ENCODE measurements at regions not wholly inside any gene's neighbourhood (a gene's known extent, or its start where the extent isn't known, plus 50 kb on each side); places are given as distances from the start of the nearest gene placed in this dataset.

DNA sequence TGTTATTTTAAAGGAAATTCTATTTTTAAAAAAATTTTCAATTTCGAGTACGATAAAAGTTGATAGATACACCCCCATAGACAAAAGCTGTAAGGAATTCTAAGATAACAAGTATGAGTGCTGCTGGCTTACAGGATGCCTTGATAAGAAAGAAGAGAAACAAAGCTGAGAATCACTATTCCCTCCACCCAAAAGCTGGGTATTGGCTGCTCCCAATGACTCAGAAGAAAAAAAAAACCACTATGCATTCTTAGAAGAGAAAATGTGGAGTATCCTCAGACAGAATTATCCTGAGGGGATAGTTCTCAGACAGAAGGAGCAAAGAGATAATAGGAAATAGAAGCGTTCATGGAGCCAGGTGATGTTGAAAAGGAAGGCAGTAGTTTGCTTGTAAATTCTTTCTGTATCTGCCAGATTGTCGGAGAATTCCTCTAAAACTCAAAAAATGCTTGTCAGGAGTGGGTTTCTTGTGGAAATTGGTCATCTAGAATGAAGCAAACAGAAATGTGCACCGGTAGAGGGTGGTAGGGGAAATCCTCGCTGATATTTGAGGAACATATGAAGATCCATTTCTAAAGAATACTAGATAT is 217.5 kb upstream of the ADAMTS3 start:
- intact Hi-C loops (cut with DNase I): no loop called here
- TF ChIP-seq, protein P1, sequence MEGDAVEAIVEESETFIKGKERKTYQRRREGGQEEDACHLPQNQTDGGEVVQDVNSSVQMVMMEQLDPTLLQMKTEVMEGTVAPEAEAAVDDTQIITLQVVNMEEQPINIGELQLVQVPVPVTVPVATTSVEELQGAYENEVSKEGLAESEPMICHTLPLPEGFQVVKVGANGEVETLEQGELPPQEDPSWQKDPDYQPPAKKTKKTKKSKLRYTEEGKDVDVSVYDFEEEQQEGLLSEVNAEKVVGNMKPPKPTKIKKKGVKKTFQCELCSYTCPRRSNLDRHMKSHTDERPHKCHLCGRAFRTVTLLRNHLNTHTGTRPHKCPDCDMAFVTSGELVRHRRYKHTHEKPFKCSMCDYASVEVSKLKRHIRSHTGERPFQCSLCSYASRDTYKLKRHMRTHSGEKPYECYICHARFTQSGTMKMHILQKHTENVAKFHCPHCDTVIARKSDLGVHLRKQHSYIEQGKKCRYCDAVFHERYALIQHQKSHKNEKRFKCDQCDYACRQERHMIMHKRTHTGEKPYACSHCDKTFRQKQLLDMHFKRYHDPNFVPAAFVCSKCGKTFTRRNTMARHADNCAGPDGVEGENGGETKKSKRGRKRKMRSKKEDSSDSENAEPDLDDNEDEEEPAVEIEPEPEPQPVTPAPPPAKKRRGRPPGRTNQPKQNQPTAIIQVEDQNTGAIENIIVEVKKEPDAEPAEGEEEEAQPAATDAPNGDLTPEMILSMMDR (IDR thresholded peaks at IDR 0.05): no peak
- no peak for DNase-seq (ENCODE audit: low spot score in 2 of 2)
- no peaks in the 10 kb centered on the region for H3K9me3 ChIP-seq
- H3K4me1 ChIP-seq: no peaks in the 10 kb centered on the region
- no peak overlapping the region for H3K27ac ChIP-seq
- H3K36me3 ChIP-seq: no peaks in the 10 kb centered on the region
- no peak overlapping the region for H3K4me3 ChIP-seq
- no peaks in the 10 kb centered on the region for H3K27me3 ChIP-seq

DNA sequence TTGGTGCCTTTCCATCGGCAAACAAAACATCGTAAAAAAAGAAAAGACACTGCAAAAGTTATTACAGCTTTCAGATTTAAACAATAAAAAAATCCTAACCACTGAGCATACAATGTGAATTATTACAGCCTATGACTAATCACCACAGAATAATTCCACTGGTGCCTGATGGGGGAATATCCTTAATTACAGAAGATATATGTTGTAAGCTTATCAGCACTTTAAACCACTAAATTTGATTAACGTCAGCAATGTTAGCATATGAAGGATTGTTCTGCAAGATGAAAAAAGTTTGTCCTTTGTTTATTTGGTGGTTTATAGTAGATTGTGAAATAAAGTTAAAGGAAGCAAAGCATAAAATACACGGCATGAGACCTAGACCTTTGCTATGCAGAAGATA is 210.2 kb upstream of the ADAMTS3 start:
- H3K36me3 ChIP-seq: no peaks in the 10 kb centered on the region
- intact Hi-C loops (cut with DNase I): no loop called here
- H3K4me3 ChIP-seq: no peak overlapping the region
- H3K27ac ChIP-seq: no peak overlapping the region
- H3K9me3 ChIP-seq: no peaks in the 10 kb centered on the region
- H3K27me3 ChIP-seq: no peaks in the 10 kb centered on the region
- no peak for DNase-seq (ENCODE audit: low spot score in 2 of 2)
- no peaks in the 10 kb centered on the region for H3K4me1 ChIP-seq
- TF ChIP-seq, protein P1 (IDR thresholded peaks at IDR 0.05): no peak

DNA sequence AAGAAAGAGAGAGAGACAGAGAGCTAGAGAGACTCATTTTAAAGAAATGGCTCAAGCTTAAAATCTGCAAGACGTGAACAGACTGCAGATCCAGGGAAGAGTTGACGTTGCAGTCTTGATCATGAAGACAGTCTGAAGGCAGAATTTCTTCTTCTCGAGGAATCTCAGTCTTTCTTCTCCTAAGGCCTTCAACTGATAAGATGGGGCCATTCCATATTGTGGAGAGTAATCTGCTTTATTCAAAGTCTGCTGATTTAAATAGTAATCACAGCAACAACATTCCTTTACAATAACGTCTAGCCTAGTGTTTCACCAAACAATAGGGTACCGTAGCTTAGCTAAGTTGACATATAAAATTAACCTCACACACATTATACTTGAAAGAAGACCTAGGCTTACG is 208.4 kb upstream of the ADAMTS3 start:
- Histone ChIP-seq H3K4me3 (no peak overlapping the region), H3K27ac (no peak overlapping the region), H3K9me3 (no peaks in the 10 kb centered on the region), H3K27me3 (no peaks in the 10 kb centered on the region), H3K36me3 (no peaks in the 10 kb centered on the region), H3K4me1 (no peaks in the 10 kb centered on the region)
- intact Hi-C loops (cut with DNase I): no loop called here
- no peak for DNase-seq (ENCODE audit: low spot score in 2 of 2)
- TF ChIP-seq, protein P1 (IDR thresholded peaks at IDR 0.05): no peak

DNA sequence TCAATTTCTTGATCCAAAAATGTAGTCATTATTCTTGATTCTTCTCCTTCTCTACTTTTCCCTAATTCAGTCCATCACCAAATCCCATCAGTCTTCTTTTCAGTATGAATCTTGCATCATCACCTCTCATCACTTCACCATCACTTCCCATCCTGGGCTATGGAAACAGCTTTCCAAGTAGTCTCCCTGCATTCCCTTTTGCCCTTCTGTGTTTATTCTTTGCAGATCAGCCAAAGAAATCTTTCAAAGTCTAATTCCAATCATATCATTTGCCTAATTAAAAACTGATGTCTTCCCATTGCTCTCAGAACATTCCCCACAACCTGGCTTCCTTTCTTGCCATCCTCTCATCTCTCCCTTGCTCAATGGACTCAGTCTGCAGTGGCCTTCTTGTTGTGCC is 201.7 kb upstream of the ADAMTS3 start:
- TF ChIP-seq, protein P1 (IDR thresholded peaks at IDR 0.05): no peak
- no peaks in the 10 kb centered on the region for H3K36me3 ChIP-seq
- intact Hi-C loops (cut with DNase I): no loop called here

DNA sequence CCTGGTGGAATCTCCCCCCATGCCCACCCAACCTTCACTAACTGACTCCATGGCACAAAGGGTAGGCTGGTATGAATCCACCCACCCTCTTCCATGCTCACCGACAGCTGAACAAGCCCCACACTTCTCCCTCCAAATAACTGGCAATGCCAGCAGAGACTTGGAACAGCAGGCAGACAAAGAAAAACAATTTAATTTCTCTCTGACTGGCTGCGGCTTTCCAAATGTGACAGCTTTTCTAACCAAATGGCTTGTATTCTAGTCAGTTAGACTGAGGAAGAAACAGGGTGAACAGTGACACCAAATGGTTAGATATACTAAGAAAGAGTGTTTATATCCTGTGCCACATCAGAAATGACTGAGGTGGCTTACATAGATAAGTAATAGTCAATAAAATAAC is 199.3 kb upstream of the ADAMTS3 start:
- intact Hi-C loops (cut with DNase I): loop anchor here (1.0 to 10.0 kb wide), 4 partner anchors 49 to 204 kb away; partner anchors contain the start of gene ADAMTS3
- peak overlapping the region in 1 of 2 donors; percentile 52 for H3K4me3 ChIP-seq
- H3K9me3 ChIP-seq: no peaks in the 10 kb centered on the region
- H3K27ac ChIP-seq: peak overlapping the region; percentile 62 to 84
- no peak for DNase-seq (ENCODE audit: low spot score in 2 of 2)
- TF ChIP-seq, protein P1 (IDR thresholded peaks at IDR 0.05): peak in 1 of 3 experiments; percentile 12
- no peaks in the 10 kb centered on the region for H3K27me3 ChIP-seq
- no peaks in the 10 kb centered on the region for H3K36me3 ChIP-seq
- H3K4me1 ChIP-seq: no peaks in the 10 kb centered on the region

More for the DNA sequence above, 201.7 kb upstream of the ADAMTS3 start:
- Histone ChIP-seq H3K27ac (no peak overlapping the region), H3K4me1 (no peaks in the 10 kb centered on the region), H3K4me3 (no peak overlapping the region), H3K9me3 (no peaks in the 10 kb centered on the region), H3K27me3 (no peaks in the 10 kb centered on the region)
- no peak for DNase-seq (ENCODE audit: low spot score in 2 of 2)

Measured in ascending aorta (tissue), 2 donors.